ENCODE measurements at regions not wholly inside any gene's neighbourhood (a gene's known extent, or its start where the extent isn't known, plus 50 kb on each side); places are given as distances from the start of the nearest gene placed in this dataset.

GRCh38 chr6:97656236-97656635 lies 373.2 kb upstream of the MMS22L start:
- TF ChIP-seq CTCF (conservative IDR thresholded peaks at IDR 0.05) = no peak
- no peak overlapping the region for H3K27ac ChIP-seq

DNA sequence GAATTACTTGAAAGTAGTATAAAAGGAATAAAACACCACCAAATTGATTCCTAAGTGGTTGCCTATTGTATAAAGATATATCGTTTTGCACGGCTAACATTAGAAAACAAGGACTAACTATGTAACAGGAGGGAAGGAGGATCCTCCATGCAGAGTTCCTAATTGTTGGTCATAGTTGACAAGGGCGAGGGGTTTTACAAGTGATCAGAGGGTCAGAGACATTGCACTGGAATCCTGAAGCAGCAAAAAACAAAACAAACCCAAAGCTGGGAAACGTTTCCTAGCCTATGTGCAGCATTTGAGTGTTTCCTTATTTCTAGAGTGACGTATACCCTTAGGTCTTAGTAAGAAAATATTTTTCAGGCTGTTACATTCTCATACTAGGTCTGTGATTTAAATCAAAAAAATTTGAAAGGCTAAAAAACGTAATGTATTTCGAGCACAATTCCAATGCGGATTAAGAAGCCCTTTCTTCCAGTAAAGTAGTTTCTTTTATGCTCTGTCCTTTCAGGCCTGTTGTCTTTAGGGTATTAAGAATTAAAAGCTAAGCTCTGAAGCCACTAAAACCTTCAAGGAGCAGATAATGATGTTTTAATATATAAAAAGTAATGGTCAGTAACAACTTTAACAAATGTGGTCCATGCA lies 373.8 kb upstream of the MMS22L start:
- no peak overlapping the region for H3K27ac ChIP-seq

DNA sequence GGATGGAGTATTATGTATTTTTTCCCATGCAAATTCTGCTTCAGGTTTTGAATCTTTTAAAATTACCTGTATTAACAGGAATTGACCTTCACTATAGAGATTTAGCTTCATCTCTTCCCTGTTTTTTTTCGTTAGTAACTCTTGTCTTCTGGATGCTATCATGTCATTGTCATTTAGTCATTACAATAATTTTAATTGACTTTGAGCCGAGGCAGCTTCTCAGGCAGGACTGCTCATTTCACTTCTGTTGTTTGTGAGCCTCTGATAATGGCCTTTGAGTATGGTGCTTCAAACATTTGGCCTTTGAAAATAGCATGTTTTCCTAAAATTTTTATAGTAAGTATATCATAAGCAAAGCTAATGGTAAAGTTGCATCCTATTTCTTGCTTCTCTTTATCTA lies 375.1 kb upstream of the MMS22L start:
- H3K27ac ChIP-seq = no peak overlapping the region
- TF ChIP-seq CTCF (conservative IDR thresholded peaks at IDR 0.05) = no peak

More for the DNA sequence above, 373.8 kb upstream of the MMS22L start:
- no peak for TF ChIP-seq CTCF (conservative IDR thresholded peaks at IDR 0.05)

GRCh38 chr6:97663252-97663651 lies 380.2 kb upstream of the MMS22L start:
- TF ChIP-seq CTCF (conservative IDR thresholded peaks at IDR 0.05) = no peak
- no peak overlapping the region for H3K27ac ChIP-seq

- TF ChIP-seq CTCF (conservative IDR thresholded peaks at IDR 0.05) = peak; percentile 27
- no peak overlapping the region for H3K27ac ChIP-seq
Observed at GRCh38 chr6:97665446-97665845, 382.4 kb upstream of the MMS22L start.

- no peak overlapping the region for H3K27ac ChIP-seq
- TF ChIP-seq CTCF (conservative IDR thresholded peaks at IDR 0.05) = no peak
Observed at GRCh38 chr6:97666889-97667288, 383.9 kb upstream of the MMS22L start.

GRCh38 chr6:97668716-97669115 lies 385.7 kb upstream of the MMS22L start:
- H3K27ac ChIP-seq = no peak overlapping the region
- no peak for TF ChIP-seq CTCF (conservative IDR thresholded peaks at IDR 0.05)
